PC-9 (cell line): ENCODE measurements at regions not wholly inside any gene's neighbourhood (a gene's known extent, or its start where the extent isn't known, plus 50 kb on each side); places are given as distances from the start of the nearest gene placed in this dataset.

Experiments
- EZH2 ChIP-seq: fragments of 200-600 bp; sonication (generic); IDR thresholded peaks from 2 replicates; pipeline ENCODE4 v1.8.0; 2017; ENCODE audit warnings: antibody characterized with exemption, low read depth
- TF ChIP-seq, protein P1 (sequence below): fragments of 200-600 bp; sonication (generic); conservative IDR thresholded peaks from 2 replicates; pipeline ENCODE4 v1.6.1; 2017; ENCODE audit warnings: mixed run types, antibody characterized with exemption, mild to moderate bottlenecking, moderate library complexity

DNA sequence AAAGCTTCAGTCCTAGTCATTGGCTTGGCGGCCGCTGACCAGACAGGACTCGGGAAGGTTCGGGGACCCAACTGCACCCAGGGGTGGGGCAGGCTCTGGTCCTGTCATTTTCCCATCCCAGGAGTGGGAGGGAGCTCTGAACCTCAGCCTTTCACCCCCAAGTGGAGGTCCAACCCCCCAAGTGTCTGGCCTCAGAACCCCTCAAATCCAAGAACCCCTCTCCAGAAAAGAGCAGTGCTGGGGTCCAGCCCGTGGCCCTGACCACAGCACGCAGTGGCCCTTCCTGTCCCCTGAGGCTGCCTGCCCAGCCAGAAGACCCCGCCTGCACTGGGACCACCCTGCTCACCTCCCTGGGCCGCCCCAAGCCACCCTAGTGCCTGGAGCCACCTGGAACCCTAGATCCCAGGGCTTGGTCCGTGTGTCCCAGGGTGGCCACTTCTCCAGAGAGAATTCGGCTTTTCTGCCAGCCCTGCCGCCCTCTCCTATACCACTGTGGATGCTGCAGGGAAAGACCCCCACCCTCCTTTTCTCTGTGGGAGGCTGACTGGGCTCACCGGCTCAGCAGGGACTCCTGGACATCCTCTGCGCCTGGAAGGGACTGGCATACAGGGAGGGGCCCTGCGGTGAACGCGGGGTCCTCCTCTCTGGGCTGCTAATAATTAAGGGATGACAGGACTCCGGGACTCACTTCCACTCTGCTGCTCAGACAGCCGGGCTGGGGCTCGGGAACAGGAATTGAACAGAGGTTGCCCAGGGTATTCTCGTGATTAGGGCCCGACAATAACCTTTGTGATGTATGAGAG is 326.9 kb upstream of the SFSWAP start:
- TF ChIP-seq, protein P1, sequence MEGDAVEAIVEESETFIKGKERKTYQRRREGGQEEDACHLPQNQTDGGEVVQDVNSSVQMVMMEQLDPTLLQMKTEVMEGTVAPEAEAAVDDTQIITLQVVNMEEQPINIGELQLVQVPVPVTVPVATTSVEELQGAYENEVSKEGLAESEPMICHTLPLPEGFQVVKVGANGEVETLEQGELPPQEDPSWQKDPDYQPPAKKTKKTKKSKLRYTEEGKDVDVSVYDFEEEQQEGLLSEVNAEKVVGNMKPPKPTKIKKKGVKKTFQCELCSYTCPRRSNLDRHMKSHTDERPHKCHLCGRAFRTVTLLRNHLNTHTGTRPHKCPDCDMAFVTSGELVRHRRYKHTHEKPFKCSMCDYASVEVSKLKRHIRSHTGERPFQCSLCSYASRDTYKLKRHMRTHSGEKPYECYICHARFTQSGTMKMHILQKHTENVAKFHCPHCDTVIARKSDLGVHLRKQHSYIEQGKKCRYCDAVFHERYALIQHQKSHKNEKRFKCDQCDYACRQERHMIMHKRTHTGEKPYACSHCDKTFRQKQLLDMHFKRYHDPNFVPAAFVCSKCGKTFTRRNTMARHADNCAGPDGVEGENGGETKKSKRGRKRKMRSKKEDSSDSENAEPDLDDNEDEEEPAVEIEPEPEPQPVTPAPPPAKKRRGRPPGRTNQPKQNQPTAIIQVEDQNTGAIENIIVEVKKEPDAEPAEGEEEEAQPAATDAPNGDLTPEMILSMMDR, result no peak
- 0 out of 2 replicates have a peak, but pooled peaks have one; percentile 69 for TF ChIP-seq EZH2
